ENCODE measurements at regions not wholly inside any gene's neighbourhood (a gene's known extent, or its start where the extent isn't known, plus 50 kb on each side); places are given as distances from the start of the nearest gene placed in this dataset.
"Not testable (repeated sequence)": the region's sequence is repeated elsewhere in the genome, so short reads cannot be mapped to it uniquely, and the experiment has no call there.

DNA sequence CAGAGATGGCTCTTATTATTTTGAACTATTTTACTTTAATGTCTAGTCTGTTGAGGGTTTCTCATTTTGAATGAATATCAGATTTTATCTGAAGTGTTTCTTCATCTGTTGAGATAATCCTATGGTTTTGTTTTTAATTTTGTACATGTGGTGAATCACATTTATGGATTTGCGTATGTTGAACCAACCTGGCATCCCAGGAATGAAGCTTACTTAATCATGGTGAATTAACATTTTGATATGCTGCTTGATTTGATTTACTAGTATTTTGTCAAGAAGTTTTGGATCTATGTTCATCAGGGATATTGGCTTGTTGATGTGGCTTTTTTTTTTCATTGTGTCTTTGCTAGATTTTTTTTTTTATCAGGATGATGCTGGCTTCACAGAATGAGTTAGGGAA, 2390.9 kb downstream of the PCDH7 start:
- H3K4me1 ChIP-seq = no peaks in the 10 kb centered on the region
- intact Hi-C loops (cut with DNase I) = no loop called here
- 85 to 87% methylated on average over 1 of the region's 1 CpG for WGBS, 2 donors
- DNase-seq (no peak), ATAC-seq (no peak)
- H3K36me3 ChIP-seq = no peaks in the 10 kb centered on the region
- H3K27ac ChIP-seq = no peak overlapping the region
- no peak overlapping the region for H3K4me3 ChIP-seq
- peaks cover 0 to 8% (median 0%) of the 10 kb centered on the region in 11 donors for H3K9me3 ChIP-seq
- TF ChIP-seq, protein P1, sequence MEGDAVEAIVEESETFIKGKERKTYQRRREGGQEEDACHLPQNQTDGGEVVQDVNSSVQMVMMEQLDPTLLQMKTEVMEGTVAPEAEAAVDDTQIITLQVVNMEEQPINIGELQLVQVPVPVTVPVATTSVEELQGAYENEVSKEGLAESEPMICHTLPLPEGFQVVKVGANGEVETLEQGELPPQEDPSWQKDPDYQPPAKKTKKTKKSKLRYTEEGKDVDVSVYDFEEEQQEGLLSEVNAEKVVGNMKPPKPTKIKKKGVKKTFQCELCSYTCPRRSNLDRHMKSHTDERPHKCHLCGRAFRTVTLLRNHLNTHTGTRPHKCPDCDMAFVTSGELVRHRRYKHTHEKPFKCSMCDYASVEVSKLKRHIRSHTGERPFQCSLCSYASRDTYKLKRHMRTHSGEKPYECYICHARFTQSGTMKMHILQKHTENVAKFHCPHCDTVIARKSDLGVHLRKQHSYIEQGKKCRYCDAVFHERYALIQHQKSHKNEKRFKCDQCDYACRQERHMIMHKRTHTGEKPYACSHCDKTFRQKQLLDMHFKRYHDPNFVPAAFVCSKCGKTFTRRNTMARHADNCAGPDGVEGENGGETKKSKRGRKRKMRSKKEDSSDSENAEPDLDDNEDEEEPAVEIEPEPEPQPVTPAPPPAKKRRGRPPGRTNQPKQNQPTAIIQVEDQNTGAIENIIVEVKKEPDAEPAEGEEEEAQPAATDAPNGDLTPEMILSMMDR (IDR thresholded peaks at IDR 0.05) = no peak
- no peaks in the 10 kb centered on the region for H3K27me3 ChIP-seq

GRCh38 chr4:33116871-33117270, 2396.7 kb downstream of the PCDH7 start:
- 69 to 75% methylated on average over 3 of the region's 3 CpGs for WGBS, 2 donors
- H3K9me3 ChIP-seq = peaks cover 0 to 7% (median 0%) of the 10 kb centered on the region in 11 donors
- H3K27me3 ChIP-seq = no peaks in the 10 kb centered on the region
- no peak overlapping the region for H3K27ac ChIP-seq
- no peaks in the 10 kb centered on the region for H3K36me3 ChIP-seq
- ATAC-seq (no peak), DNase-seq (no peak)
- intact Hi-C loops (cut with DNase I) = no loop called here
- TF ChIP-seq, protein P1 (IDR thresholded peaks at IDR 0.05) = no peak
- H3K4me1 ChIP-seq = no peaks in the 10 kb centered on the region
- H3K4me3 ChIP-seq = no peak overlapping the region

GRCh38 chr4:33126002-33126401, 2405.8 kb downstream of the PCDH7 start:
- 83 to 92% methylated on average over 1 of the region's 1 CpG for WGBS, 2 donors
- intact Hi-C loops (cut with DNase I) = no loop called here
- TF ChIP-seq, protein P1 (IDR thresholded peaks at IDR 0.05) = no peak

DNA sequence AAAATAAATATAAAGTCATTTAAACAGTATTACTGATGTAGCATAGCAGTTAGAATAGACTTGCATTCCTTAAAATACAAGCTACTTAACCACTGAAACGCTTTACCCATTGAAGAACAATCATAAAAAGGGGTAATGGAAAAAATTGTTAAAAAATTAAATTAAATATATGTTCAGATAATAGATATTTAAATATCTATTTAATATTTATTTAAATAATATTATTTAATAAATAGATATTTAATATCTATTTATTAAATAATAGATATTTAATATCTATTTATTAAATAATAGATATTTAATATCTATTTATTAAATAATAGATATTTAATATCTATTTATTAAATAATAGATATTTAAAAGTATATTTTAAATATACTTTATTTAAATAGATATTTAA, 2410.5 kb downstream of the PCDH7 start:
- H3K27me3 ChIP-seq; H3K9me3 ChIP-seq; H3K27ac ChIP-seq; intact Hi-C loops (cut with DNase I); ATAC-seq; H3K4me3 ChIP-seq; H3K36me3 ChIP-seq; H3K4me1 ChIP-seq; DNase-seq: not testable (repeated sequence)
- WGBS, 2 donors = 84 to 85% methylated on average over 1 of the region's 1 CpG

More at GRCh38 chr4:33126002-33126401, 2405.8 kb downstream of the PCDH7 start:
- DNase-seq = no peak
- Histone ChIP-seq H3K36me3 (no peaks in the 10 kb centered on the region), H3K27ac (no peak overlapping the region), H3K9me3 (peaks cover 0 to 4% (median 0%) of the 10 kb centered on the region in 11 donors), H3K4me3 (no peak overlapping the region), H3K27me3 (no peaks in the 10 kb centered on the region), H3K4me1 (no peaks in the 10 kb centered on the region)
- no peak for ATAC-seq

GRCh38 chr4:33133723-33134122, 2413.6 kb downstream of the PCDH7 start:
- TF ChIP-seq, protein P1 (IDR thresholded peaks at IDR 0.05) = no peak
- H3K9me3 ChIP-seq = peaks cover 0 to 10% (median 0%) of the 10 kb centered on the region in 11 donors
- H3K27ac ChIP-seq = no peak overlapping the region
- DNase-seq (no peak), ATAC-seq (no peak)
- no peaks in the 10 kb centered on the region for H3K4me1 ChIP-seq
- no peak overlapping the region for H3K4me3 ChIP-seq
- no peaks in the 10 kb centered on the region for H3K27me3 ChIP-seq
- intact Hi-C loops (cut with DNase I) = no loop called here
- WGBS, 2 donors = 43 to 48% methylated on average over 2 of the region's 2 CpGs
- H3K36me3 ChIP-seq = no peaks in the 10 kb centered on the region
